ENCODE measurements at regions not wholly inside any gene's neighbourhood (a gene's known extent, or its start where the extent isn't known, plus 50 kb on each side); places are given as distances from the start of the nearest gene placed in this dataset.

DNA sequence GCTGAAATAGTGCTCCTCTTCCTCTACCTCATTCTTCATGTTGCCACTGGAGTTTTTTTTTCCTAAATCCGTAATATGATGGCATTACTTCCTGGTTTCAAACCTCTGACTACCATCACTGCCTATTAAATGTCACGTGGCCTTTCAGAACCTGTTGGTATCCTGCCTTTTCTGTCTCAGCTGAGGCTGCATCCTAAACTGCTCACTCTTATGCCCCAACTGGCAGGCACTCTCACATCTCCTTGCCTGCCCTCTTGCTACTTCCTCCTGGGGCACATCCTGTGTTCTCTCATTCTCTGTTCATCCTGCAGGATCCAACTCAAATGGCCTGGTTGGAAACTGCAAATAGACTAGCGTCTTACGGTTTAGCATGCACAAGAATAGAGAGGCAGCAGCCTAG is 468.1 kb upstream of the FANCL start:
- no peak overlapping the region for H2AK5ac ChIP-seq (ENCODE audit: low read depth, low read length)
- POLR2A ChIA-PET (ENCODE audit: partially characterized antibody): no interaction called here

More for the DNA sequence above, 468.1 kb upstream of the FANCL start:
- H2AFZ ChIP-seq (ENCODE audit: low read length): no peak overlapping the region
- H2BK15ac ChIP-seq (ENCODE audit: low read length): no peak overlapping the region; the same call in 1 of the 2 replicates
- no peak overlapping the region for H3K56ac ChIP-seq (replicated peaks; ENCODE audit: insufficient read length, low read depth, low read length)
- no peak overlapping the region for H4K8ac ChIP-seq (ENCODE audit: extremely low read depth, insufficient read depth, low read length)
- no peak overlapping the region for H3K4me2 ChIP-seq (ENCODE audit: insufficient read depth in 1 of 2, low read depth in 2 of 2, low read length in 2 of 2)
- H4K20me1 ChIP-seq (replicated peaks in 1 of 2; ENCODE audit: control insufficient read depth in 1 of 2, insufficient read depth in 2 of 2, low read length in 2 of 2): no peaks in the 10 kb centered on the region
- H3K18ac ChIP-seq (ENCODE audit: extremely low read depth, low read length): no peak overlapping the region
- no peak for DNase-seq (ENCODE audit: low read depth in 1 of 2, low spot score in 2 of 2)
- WGBS, 2 experiments (ENCODE audit: extremely low coverage in 1 of 2, insufficient coverage in 1 of 2, insufficient read length in 1 of 2, insufficient replicate concordance in 2 of 2, low coverage in 1 of 2, low lambda C conversion rate in 2 of 2, missing lambda C conversion rate in 1 of 2): 85% methylated on average over 4 of the region's 4 CpGs; no CpG with 5 or more reads in 1 of the 2 experiments
- H2BK120ac ChIP-seq (replicated peaks; ENCODE audit: low read depth, low read length): no peak overlapping the region
- H3K36me3 ChIP-seq (ENCODE audit: control insufficient read depth in 2 of 4, insufficient read depth in 4 of 4, low read length in 3 of 4): no peaks in the 10 kb centered on the region
- H3K4me1 ChIP-seq (replicated peaks in 1 of 4; ENCODE audit: control insufficient read depth in 3 of 4, insufficient read depth in 4 of 4, low read length in 3 of 4): no peaks in the 10 kb centered on the region
- H2BK20ac ChIP-seq (ENCODE audit: low read length): no peak overlapping the region
- H3K9ac ChIP-seq (replicated peaks in 1 of 4; ENCODE audit: extremely low read depth in 1 of 4, low read depth in 3 of 4, low read length in 3 of 4): no peak overlapping the region
- FAIRE-seq: no peak
- H3K27ac ChIP-seq (ENCODE audit: low read depth, low read length): no peak overlapping the region
- no peak overlapping the region for H3K4ac ChIP-seq (replicated peaks; ENCODE audit: insufficient read length, low read depth, low read length)
- H3K4me3 ChIP-seq (ENCODE audit: extremely low read depth in 1 of 4, insufficient read depth in 2 of 4, low read depth in 3 of 4, low read length in 4 of 4): no peak overlapping the region
- H3K23me2 ChIP-seq (ENCODE audit: low read depth, low read length): no peaks in the 10 kb centered on the region
- H3K23ac ChIP-seq (ENCODE audit: insufficient read length): no peak overlapping the region
- no peaks in the 10 kb centered on the region for H3K79me1 ChIP-seq (ENCODE audit: low read depth, low read length)
- H2BK12ac ChIP-seq (ENCODE audit: low read depth, low read length): no peak overlapping the region
- H3K79me2 ChIP-seq (ENCODE audit: control insufficient read depth in 1 of 2, insufficient read depth in 2 of 2, low read length in 2 of 2): no peaks in the 10 kb centered on the region
- CTCF ChIA-PET (ENCODE audit: partially characterized antibody): interaction anchor here (0.6 to 1.2 kb wide), 5 partner anchors 9 to 979 kb away, joined by 3 to 4 read pairs (median 3); no protein-coding TSS in a partner anchor
- no peak for TF ChIP-seq SRF (IDR thresholded peaks at IDR 0.05; ENCODE audit: low read depth, low read length)
- no peak for TF ChIP-seq TEAD4 (IDR thresholded peaks at IDR 0.05; ENCODE audit: low read depth, low read length)
- H3K27me3 ChIP-seq (replicated peaks in 1 of 4; ENCODE audit: control insufficient read depth in 3 of 4, extremely low read depth in 1 of 4, insufficient read depth in 3 of 4, low read length in 3 of 4): no peaks in the 10 kb centered on the region
- H4K5ac ChIP-seq (ENCODE audit: insufficient read length, low read depth, low read length): no peak overlapping the region
- H3K14ac ChIP-seq (ENCODE audit: insufficient read length): no peak overlapping the region
- no peaks in the 10 kb centered on the region for H3K9me3 ChIP-seq (ENCODE audit: insufficient read depth in 2 of 2, low read depth in 1 of 2, low read length in 1 of 2)
- no peak overlapping the region for H4K91ac ChIP-seq (replicated peaks; ENCODE audit: insufficient read length, low read length)
- no peak overlapping the region for H2BK5ac ChIP-seq (ENCODE audit: low read depth, low read length)
